ENCODE measurements at regions not wholly inside any gene's neighbourhood (a gene's known extent, or its start where the extent isn't known, plus 50 kb on each side); places are given as distances from the start of the nearest gene placed in this dataset.

- H3K27ac ChIP-seq (ENCODE audit: low read depth, low read length), result no peak overlapping the region
Observed at GRCh38 chr21:18129526-18129925, 115.1 kb upstream of the CHODL start.

GRCh38 chr21:18118566-18118965 is 126.1 kb upstream of the CHODL start:
- Histone ChIP-seq H3K4me3 (ENCODE audit: low read length) (no peak overlapping the region), H3K4me1 (ENCODE audit: control insufficient read depth, insufficient read depth, low read length) (no peaks in the 10 kb centered on the region), H3K27ac (ENCODE audit: low read depth, low read length) (no peak overlapping the region), H3K9me3 (ENCODE audit: control insufficient read depth, low read length) (no peaks in the 10 kb centered on the region), H3K36me3 (ENCODE audit: control insufficient read depth, insufficient read depth, low read length) (no peaks in the 10 kb centered on the region), H3K27me3 (ENCODE audit: control insufficient read depth, insufficient read depth, low read length, poor library complexity, severe bottlenecking) (no peaks in the 10 kb centered on the region), H3K9ac (ENCODE audit: extremely low read depth, low read length, poor library complexity, severe bottlenecking) (no peak overlapping the region)
- Mint-ChIP-seq H3K4me3 (no peak overlapping the region), H3K27ac (no peak overlapping the region), H3K36me3 (ENCODE audit: low read depth) (no peaks in the 10 kb centered on the region), H3K27me3 (ENCODE audit: insufficient read depth) (no peaks in the 10 kb centered on the region), H3K9me3 (no peaks in the 10 kb centered on the region), H3K4me1 (no peaks in the 10 kb centered on the region)
- no peak for TF ChIP-seq CTCF (conservative IDR thresholded peaks at IDR 0.05)
- no peak for DNase-seq
- 83 to 100% methylated on average over 1 of the region's 1 CpG for WGBS, 2 experiments (ENCODE audit: insufficient coverage in 1 of 2, insufficient read length in 1 of 2)

More at GRCh38 chr21:18129526-18129925, 115.1 kb upstream of the CHODL start:
- Histone ChIP-seq H3K36me3 (ENCODE audit: control insufficient read depth, insufficient read depth, low read length) (no peaks in the 10 kb centered on the region), H3K27me3 (ENCODE audit: control insufficient read depth, insufficient read depth, low read length, poor library complexity, severe bottlenecking) (no peaks in the 10 kb centered on the region), H3K9me3 (ENCODE audit: control insufficient read depth, low read length) (no peaks in the 10 kb centered on the region), H3K9ac (ENCODE audit: extremely low read depth, low read length, poor library complexity, severe bottlenecking) (no peak overlapping the region), H3K4me1 (ENCODE audit: control insufficient read depth, insufficient read depth, low read length) (no peaks in the 10 kb centered on the region), H3K4me3 (ENCODE audit: low read length) (no peak overlapping the region)
- H3K9me3 Mint-ChIP-seq, result no peaks in the 10 kb centered on the region
- no peak for DNase-seq
- WGBS, 2 experiments (ENCODE audit: insufficient coverage in 1 of 2, insufficient read length in 1 of 2), result 87% methylated on average over 1 of the region's 1 CpG; no CpG with 5 or more reads in 1 of the 2 experiments
- H3K27ac Mint-ChIP-seq, result no peak overlapping the region
- H3K4me3 Mint-ChIP-seq, result no peak overlapping the region
- H3K36me3 Mint-ChIP-seq (ENCODE audit: low read depth), result no peaks in the 10 kb centered on the region
- no peak for TF ChIP-seq CTCF (conservative IDR thresholded peaks at IDR 0.05)
- H3K4me1 Mint-ChIP-seq, result no peaks in the 10 kb centered on the region
- H3K27me3 Mint-ChIP-seq (ENCODE audit: insufficient read depth), result no peaks in the 10 kb centered on the region

- TF ChIP-seq CTCF (conservative IDR thresholded peaks at IDR 0.05), result no peak
- Histone ChIP-seq H3K36me3 (ENCODE audit: control insufficient read depth, insufficient read depth, low read length) (no peaks in the 10 kb centered on the region), H3K27me3 (ENCODE audit: control insufficient read depth, insufficient read depth, low read length, poor library complexity, severe bottlenecking) (no peaks in the 10 kb centered on the region), H3K27ac (ENCODE audit: low read depth, low read length) (no peak overlapping the region), H3K9me3 (ENCODE audit: control insufficient read depth, low read length) (no peaks in the 10 kb centered on the region), H3K9ac (ENCODE audit: extremely low read depth, low read length, poor library complexity, severe bottlenecking) (no peak overlapping the region), H3K4me3 (ENCODE audit: low read length) (no peak overlapping the region), H3K4me1 (ENCODE audit: control insufficient read depth, insufficient read depth, low read length) (no peaks in the 10 kb centered on the region)
- Mint-ChIP-seq H3K36me3 (ENCODE audit: low read depth) (no peaks in the 10 kb centered on the region), H3K4me1 (no peaks in the 10 kb centered on the region), H3K9me3 (no peaks in the 10 kb centered on the region), H3K4me3 (no peak overlapping the region), H3K27ac (no peak overlapping the region), H3K27me3 (ENCODE audit: insufficient read depth) (no peaks in the 10 kb centered on the region)
- no peak for DNase-seq
- 94% methylated on average over 1 of the region's 1 CpG; no CpG with 5 or more reads in 1 of the 2 experiments for WGBS, 2 experiments (ENCODE audit: insufficient coverage in 1 of 2, insufficient read length in 1 of 2)
Observed at GRCh38 chr21:18117176-18117575, 127.5 kb upstream of the CHODL start.

Data from endodermal cell (in vitro differentiated cells).